GM21381 (cell line): ENCODE measurements at regions not wholly inside any gene's neighbourhood (a gene's known extent, or its start where the extent isn't known, plus 50 kb on each side); places are given as distances from the start of the nearest gene placed in this dataset.

ENCODE experiments used
- ATAC-seq: cut with Tn5 transposase; IDR thresholded peaks from one replicate; pipeline ENCODE4 v1.9.1; 2021; ENCODE audit warnings: mild to moderate bottlenecking, moderate library complexity; ENCODE audit not compliant: unreplicated experiment

- ATAC-seq: no peak
Observed at GRCh38 chr18:67926929-67927864, 410.7 kb upstream of the DSEL start.

GRCh38 chr18:67924656-67925055 is 408.1 kb upstream of the DSEL start:
- no peak for ATAC-seq

GRCh38 chr18:67919316-67919715 is 402.8 kb upstream of the DSEL start:
- ATAC-seq: no peak

GRCh38 chr18:67916097-67916496 is 399.6 kb upstream of the DSEL start:
- no peak for ATAC-seq

GRCh38 chr18:67913040-67913439 is 396.5 kb upstream of the DSEL start:
- no peak for ATAC-seq

DNA sequence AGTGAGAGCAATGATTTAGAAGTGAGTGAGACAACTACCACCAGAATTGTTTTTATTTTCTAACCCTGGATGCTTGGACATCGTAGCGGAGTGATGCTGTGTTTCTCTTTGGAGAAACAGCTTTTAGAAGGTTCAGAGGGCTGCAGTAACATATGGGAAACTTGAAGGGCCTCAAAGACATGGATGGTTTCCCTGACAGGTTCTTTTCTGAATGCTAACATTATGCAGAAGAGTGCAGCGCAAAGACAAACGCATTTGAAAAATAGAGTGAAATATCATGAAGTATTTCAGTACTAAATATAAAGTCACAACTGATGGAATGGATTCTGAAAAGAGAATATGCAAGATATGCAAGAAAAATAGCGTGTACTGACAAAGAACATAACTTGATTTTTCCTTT is 385.1 kb upstream of the DSEL start:
- no peak for ATAC-seq

GRCh38 chr18:67896451-67896850 is 379.9 kb upstream of the DSEL start:
- ATAC-seq: no peak

DNA sequence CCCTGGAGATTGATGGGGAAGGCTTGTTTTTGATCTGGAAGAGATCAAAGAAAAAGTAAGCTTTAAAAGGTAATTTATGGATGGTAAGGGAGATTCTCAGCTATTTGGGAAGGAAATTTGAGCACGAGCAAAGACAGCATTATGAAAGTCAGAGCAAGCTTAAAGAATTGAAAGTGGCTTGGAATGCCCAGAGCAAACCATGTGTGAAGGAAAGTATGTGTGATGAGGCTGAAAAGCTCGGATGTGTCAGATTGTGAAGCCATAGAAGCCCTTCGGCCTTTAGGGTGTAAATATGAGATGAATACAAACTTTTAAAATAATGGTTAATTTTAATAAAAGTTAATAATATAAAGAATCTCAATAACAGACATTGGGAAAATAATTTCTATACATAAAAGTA is 377.4 kb upstream of the DSEL start:
- ATAC-seq: no peak

DNA sequence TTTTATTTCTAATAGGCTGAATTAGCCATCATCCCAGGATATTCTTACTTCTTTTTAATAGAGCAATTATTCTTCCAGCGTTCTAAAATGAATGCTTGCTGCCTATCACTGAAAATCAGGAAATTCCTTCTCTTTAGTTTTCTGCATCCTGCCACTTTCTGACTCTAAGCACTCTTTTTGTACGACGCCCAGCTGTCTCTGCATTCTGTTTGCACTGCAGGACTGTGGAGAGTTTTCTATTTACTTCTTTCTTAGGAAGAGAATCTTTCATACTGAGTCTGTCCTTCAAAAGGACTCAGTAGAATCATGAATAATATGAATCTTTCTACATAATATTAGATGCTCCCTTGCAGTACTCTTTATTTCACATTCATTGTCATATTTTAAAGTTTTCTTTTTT is 360.4 kb upstream of the DSEL start:
- ATAC-seq: no peak

- no peak for ATAC-seq
Observed at GRCh38 chr18:67875944-67876343, 359.4 kb upstream of the DSEL start.

- no peak for ATAC-seq
Observed at GRCh38 chr18:67875060-67875459, 358.5 kb upstream of the DSEL start.

DNA sequence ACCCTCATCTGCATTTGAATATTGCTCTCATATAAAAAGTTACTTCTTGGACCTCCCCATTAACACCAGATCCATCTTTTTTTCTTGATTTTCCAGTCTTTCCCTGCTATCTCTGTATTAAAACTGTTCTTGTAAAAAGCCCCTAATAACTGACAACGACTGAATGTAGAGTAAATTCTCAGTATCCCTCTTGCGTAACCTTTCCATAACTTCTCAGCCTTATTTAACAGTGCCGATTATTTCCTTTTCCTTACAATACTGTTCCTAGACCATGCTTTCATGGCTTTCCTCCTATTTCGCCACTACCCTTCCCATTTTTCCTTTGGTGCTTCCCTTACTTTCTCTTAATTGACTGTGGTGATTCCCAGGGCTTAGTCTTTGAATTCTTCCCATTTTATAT is 348.9 kb upstream of the DSEL start:
- no peak for ATAC-seq

- ATAC-seq: no peak
Observed at GRCh38 chr18:67864677-67865340, 348.3 kb upstream of the DSEL start.

DNA sequence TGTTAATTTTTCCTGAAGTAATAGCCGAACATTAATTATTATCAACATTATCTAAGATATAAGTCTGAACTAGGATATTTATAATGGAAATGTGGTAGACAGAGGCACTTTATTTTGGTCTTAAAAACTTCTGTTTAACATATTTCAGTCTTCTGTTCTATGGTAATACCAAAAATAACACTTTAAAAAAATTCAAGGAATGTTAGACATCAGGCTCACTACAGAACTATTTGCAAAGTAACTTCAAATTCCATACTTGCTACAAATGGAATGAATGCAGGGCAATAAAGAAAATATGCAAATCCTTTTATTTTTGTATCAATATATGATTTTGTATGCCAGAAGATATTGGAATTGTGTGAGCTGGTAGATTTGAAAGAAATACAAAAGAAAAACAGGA is 345.5 kb upstream of the DSEL start:
- ATAC-seq: no peak

- no peak for ATAC-seq
Observed at GRCh38 chr18:67854340-67854739, 337.8 kb upstream of the DSEL start.

DNA sequence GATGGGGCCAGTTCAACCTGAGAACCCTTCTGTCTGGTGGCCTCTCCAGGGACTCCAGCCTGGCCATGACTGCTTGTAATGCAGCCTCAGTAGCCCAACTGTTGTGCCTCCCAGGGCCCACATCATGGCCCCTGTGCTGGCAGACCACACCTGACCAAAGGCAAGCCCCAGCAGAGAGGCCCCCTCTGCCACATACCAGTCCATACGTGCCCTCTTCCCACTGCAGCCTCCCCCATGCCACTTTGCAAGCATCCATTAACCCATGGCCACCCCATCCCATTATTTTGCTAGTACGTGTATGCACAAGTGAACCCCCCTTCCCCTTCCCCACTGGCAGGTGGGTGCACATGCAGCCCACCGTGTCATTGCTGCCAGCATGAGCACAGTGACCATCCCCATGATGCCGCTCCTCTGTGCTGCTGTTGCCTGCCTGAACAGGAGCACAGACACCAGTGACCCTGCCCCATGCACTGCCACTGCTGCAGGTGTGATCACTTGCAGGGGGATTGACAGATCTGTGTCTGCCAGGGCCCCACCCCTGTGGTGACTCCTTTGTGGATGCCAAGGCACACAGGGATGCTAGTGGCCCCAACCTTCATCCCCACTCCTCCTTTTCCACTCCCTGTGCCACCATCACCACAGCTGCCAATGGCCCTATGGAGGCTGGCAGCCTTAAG is 330.0 kb upstream of the DSEL start:
- ATAC-seq: no peak

GRCh38 chr18:67845035-67845434 is 328.5 kb upstream of the DSEL start:
- no peak for ATAC-seq

GRCh38 chr18:67840379-67840778 is 323.9 kb upstream of the DSEL start:
- no peak for ATAC-seq

GRCh38 chr18:67818432-67818831 is 301.9 kb upstream of the DSEL start:
- ATAC-seq: no peak

GRCh38 chr18:67815280-67815679 is 298.8 kb upstream of the DSEL start:
- no peak for ATAC-seq

GRCh38 chr18:67813380-67814028 is 297.0 kb upstream of the DSEL start:
- no peak for ATAC-seq
